Left renal cortex interstitium (tissue), 4 donors: ENCODE measurements at regions not wholly inside any gene's neighbourhood (a gene's known extent, or its start where the extent isn't known, plus 50 kb on each side); places are given as distances from the start of the nearest gene placed in this dataset.
"Not testable (repeated sequence)": the region's sequence is repeated elsewhere in the genome, so short reads cannot be mapped to it uniquely, and the experiment has no call there.

ENCODE experiments used
- DNase-seq, 4 donors: peaks; one replicate each; pipeline ENCODE4 v3.0.0-alpha.2; 2013; ENCODE audit warnings: low read depth in 4 of 4, low spot score in 2 of 4, missing footprints in 1 of 4

DNA sequence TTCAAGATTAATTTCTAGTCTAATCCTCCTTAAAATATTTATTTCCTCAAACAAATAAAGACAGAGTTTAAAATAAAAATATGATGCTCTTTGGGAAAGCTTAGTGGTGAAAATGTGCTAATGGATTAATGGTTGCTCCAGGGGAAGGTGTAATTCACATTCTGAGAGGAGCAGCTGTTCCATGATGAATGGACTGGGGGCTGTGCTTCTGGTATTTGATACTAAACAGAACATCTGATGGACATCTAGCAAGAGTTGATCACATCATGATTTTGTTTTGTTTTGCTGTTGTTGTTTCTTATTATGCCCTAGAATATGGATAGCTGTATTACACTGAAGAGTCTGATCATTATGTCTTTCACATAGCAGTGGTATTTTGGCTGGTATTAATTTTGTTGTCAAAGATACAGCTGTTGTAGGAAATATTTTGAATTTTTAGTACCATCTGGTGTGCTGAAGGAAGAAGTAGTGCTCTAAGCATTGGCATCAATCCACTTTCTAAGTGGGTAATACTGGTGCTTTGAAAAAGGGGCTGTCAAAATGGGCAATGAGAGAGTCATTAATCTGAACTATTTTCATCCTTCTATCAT, 296.4 kb downstream of the ADAMTS20 start:
- no peak for DNase-seq

- no peak for DNase-seq
Measured at GRCh38 chr12:43252585-43252984, 299.4 kb downstream of the ADAMTS20 start.

- no peak for DNase-seq
Measured at GRCh38 chr12:43245947-43246346, 306.1 kb downstream of the ADAMTS20 start.

DNA sequence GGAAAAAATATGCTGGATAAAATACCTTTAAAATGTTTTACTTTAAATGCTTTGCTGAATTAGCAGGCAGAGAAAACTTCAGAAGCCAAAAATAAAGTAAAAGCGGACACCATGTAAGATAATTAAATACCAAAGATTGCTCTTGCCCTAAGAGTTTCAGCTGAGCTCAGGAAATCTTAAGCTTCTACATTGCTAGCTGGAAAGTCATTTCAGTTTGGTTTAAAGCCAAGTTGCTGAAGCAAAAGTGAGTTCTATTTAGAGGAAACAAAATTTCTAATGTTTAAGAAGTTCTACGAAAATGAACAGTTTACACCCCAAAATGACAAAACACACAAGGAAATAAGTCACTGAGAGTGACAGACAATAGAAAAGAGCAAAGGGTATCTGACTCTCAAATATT, 310.0 kb downstream of the ADAMTS20 start:
- no peak for DNase-seq

GRCh38 chr12:43238281-43238680, 313.7 kb downstream of the ADAMTS20 start:
- no peak for DNase-seq

DNA sequence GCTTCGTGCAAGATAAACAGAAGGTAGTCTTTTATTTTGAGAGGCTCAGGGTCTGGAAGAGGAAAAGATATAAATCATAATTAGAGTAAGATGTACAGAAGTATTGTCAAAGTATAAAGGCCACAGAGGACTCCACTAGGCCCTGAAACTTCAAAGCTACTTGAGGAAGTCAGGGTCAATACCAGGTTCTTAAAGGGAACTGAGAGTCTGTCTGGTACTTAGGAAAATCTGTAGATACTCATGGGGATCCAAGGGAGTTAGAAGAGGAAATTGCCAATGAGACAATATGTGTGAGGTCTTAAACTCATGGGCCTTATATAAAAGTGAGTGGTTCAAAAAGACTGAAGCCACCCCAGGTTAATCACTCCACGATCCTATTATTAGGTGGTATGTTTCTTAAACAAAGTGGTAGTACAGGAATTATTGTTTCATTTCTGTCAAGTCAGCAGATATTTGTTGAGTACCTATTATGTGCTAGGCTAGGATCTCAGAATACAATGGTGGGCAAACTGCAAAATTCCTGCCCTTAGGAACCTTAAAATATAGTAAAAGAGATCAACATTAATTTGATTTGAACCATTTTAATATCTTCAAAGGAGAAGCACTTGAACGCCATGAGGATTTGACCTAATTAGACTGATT, 314.6 kb downstream of the ADAMTS20 start:
- no peak for DNase-seq

GRCh38 chr12:43235721-43236120, 316.3 kb downstream of the ADAMTS20 start:
- DNase-seq = no peak

DNA sequence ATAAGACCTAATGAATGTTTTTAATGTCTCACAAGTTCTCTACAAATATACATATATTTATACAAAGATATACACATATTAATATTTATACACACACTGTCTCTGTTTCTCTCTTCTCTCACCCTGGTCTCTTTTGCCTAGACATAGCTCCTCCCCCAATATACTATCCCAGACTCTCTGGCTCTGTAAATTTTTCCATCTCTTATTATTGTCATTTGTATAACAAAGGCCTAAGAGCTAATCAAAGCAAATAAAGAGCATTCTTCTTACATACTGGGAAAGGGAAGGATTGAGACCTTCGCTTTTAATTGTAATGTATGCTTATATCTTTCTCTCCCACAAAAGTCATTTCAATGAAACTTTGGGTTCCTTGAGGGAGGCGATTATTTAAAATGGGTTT, 318.1 kb downstream of the ADAMTS20 start:
- DNase-seq = no peak

DNA sequence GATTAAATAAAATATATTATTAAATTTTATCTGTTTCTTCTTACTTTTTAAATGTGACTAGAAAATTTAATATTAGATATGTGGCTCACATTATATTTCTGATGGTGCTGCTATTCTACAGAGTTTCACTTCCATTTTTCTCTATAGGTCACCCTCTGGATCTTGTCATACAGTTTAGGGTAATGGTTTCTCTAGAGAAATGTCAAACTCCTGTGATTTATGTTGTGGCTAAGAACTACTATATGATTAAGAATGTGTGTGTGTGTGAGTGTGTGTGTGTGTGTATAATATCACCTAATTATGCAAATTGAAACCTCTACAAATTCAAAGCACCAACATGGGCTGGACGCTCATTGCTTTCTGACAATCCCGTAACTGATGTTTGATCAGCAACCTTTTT, 325.9 kb downstream of the ADAMTS20 start:
- DNase-seq = no peak

DNA sequence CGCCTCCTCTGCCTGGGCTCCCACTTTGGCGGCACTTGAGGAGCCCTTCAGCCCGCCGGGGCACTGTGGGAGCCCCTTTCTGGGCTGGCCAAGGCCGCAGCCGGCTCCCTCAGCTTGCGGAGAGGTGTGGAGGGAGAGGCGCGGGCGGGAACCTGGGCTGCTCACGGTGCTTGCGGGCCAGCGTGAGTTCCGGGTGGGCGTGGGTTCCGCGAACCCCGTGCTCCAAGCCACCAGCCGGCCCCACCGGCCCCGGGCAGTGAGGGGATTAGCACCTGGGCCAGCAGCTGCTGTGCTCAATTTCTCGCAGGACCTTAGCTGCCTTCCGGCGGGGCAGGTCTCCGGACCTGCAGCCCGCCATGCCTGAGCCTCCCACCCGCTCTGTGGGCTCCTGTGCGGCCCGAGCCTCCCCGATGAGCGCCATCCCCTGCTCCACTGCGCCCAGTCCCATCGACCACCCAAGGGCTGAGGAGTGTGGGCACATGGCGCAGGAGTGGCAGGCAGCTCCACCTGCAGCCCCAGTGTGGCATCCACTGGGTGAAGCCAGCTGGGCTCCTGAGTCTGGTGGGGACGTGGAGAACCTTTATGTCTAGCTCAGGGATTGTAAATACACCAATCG, 327.7 kb downstream of the ADAMTS20 start:
- DNase-seq = not testable (repeated sequence)

GRCh38 chr12:43222796-43223195, 329.2 kb downstream of the ADAMTS20 start:
- no peak for DNase-seq

- no peak for DNase-seq
Measured at GRCh38 chr12:43221216-43221615, 330.8 kb downstream of the ADAMTS20 start.

DNA sequence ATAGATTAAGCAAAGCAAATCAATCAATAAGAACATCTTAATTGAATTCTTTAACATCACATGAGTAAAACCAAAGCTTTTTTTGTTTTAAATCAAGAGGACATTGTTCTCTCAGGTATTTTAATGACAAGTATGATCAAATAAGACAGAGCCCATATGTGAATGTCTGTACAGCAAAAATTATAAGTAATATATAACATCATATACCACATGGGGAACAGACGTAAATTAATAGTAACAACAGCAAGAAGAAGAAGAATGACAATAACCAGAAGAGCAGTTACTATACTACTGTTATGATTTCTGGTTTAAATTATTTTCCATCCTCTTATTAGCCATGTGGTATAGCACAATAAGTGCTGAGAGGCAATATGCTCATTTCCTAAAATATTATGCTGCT, 335.5 kb downstream of the ADAMTS20 start:
- DNase-seq = no peak

DNA sequence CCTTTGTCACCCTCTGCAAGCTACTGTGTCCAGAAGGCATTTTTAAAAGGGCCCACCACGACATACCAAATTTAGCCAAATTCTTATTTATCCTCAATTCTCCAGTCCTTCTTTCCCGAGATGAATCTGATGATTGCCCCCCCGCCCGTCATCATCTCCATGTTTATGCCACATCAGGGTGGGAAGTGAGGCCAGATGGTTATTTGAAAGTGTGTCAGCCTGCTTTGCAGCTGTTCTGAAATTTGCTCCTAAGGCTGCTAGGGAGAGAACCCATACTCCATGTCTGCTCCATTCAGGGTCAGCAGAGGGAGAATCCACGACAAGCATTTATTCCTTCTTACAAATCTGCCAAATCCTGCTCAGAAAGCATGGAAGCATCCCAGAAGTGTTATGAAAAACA, 337.8 kb downstream of the ADAMTS20 start:
- DNase-seq = no peak

DNA sequence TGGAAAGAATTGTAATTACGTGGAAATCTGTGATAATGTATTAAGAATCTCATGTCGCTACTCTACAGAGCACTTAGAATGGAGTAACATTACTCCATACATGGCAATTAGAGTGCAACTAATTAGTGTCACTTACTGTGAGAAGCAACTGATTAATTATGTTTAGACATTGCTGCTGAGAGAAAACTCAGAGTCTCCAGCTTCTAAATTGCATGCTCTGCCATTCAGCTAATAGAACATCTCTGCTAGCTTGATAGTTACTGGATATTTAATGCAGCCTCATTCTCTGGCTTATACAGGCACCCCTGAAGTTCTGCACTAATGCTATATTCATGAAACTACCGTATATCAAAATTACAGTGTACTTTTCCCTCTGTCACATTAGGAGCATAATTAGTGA, 338.4 kb downstream of the ADAMTS20 start:
- no peak for DNase-seq

DNA sequence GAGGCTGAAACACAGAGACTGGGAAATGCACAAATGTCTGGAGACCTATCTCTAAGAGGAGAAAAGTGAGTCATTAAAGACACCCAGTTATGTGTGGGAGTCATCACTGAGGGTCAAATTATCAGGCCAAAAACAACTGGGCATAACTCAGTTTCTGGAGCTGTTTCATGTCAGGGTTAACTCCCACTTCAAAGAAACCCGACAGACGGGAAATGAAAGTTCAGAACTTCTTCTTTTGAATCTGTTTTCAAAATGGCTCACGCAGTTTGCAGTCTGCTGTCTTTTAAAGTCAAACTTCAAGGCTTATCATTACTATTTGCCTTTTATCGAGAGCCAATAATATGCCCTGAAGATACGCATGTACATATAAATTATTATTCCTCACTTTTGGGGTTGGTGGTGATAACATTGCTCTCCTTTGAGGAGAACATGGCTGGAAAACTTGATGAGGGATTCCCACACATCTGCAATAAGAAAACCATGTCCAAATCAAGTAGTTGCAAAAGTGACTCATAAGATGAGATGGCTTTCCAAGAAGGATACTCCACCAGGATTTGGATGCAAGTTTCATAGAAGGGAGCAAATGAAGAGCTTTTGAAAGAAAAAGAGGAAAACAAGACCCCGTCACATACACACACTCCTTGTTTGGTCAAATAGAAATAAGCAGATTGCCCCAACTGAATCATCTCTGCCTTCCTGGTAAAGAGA, 341.4 kb downstream of the ADAMTS20 start:
- DNase-seq = no peak

- no peak for DNase-seq
Measured at GRCh38 chr12:43208627-43209026, 343.4 kb downstream of the ADAMTS20 start.

- DNase-seq = no peak
Measured at GRCh38 chr12:43208221-43208620, 343.8 kb downstream of the ADAMTS20 start.

DNA sequence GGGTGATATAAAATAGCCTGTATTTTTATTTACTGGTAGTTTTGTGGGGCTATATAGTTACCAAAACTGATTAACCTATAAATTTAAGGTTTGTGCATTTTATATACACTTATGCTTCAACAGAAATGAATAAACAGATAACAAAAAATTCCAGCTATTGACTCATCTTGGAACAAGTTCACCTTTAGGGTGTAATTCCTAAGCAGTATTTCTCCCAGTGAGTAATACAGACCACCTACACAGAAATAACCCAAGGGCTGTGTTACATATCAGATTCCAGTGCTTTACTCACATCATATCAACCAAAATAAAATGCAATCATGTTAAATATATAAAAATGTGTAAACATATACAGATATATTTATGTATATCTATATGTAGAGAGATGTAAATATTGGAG, 345.6 kb downstream of the ADAMTS20 start:
- no peak for DNase-seq

DNA sequence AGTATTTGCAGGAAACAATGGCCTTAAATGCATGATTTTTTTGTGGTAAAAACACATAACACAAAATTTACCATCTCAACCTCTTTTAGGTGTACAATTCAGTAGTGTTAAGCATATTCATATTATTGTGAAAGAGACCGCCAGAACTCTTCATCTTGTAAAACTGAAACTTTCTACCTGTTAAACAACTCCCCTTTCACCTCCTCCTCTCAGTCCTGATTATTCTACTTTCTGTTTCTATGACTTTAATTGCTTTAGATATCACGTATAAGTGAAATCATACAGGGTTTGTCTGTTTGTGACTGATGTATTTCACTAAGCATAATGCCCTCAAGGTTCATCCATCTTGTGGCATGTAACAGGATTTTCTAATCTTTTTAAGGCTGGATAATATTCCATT, 353.4 kb downstream of the ADAMTS20 start:
- no peak for DNase-seq

DNA sequence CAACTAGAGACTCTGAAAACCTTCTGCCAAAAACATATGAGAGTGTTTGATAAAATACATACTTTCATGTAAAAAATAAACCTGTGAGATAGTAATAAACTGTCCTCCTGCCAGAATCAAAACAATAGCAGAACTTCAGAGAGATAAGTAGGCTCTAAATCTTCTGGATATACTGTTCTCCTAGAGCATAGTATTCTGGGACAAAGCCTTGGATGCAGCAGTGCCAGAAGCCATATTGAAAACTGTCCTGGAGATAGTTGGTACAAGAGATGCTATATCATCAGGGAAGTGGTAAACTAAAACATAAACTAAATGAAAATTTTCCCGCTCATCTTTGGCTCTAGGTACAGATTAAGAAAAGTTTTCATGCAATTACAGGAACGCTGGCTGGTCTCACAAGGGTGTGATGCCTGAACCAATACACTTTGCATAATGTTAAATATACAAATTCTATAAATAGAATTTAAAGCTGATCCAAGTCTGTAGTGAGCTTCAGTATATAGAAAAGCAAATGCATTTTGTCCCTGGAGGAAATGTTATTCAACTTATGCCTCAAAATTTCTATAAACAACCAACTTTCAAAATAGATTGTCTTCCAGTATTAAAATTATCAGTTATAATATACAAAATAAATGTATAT, 355.6 kb downstream of the ADAMTS20 start:
- no peak for DNase-seq
